Coronary artery (tissue), 2 donors: ENCODE measurements at regions not wholly inside any gene's neighbourhood (a gene's known extent, or its start where the extent isn't known, plus 50 kb on each side); places are given as distances from the start of the nearest gene placed in this dataset.
"Not testable (repeated sequence)": the region's sequence is repeated elsewhere in the genome, so short reads cannot be mapped to it uniquely, and the experiment has no call there.

Source experiments
- DNase-seq: peaks from one replicate; pipeline ENCODE4 v3.0.0-alpha.2; 2017; ENCODE audit warnings: low spot score
- H3K27ac ChIP-seq, 2 donors: fragments of 200-600 bp; sonication (generic); one replicate each; pipeline ENCODE4 v1.5.1; 2016 to 2019
- H3K4me3 ChIP-seq: fragments of 200-600 bp; sonication (generic); 2 replicates; pipeline ENCODE4 v1.5.1; 2016; ENCODE audit warnings: mild to moderate bottlenecking, moderate library complexity
- TF ChIP-seq, protein P1 (sequence below): fragments of 200-600 bp; sonication (generic); IDR thresholded peaks from one replicate; pipeline ENCODE4 v1.5.1; 2019; ENCODE audit warnings: antibody characterized with exemption

DNA sequence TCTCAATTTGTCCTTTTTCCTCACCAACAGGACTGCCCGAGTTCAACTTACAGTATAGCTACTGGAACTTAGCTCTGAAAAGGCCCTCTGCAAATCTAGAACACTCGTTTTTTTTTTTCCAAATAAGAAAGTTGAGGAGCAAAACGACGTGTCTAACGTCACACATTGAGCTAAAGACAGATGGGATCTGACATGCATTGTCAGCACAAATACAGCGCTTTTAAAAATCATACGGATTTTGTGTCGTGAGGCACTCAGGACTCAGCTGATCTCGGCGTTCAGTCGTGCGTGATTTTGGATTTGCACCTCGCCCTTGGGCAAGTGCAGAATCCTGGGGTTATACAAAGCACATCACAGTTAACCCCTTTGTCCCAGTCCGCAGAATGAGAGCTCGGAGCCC lies 94.7 kb upstream of the ZNF322 start:
- no peak for DNase-seq
- Histone ChIP-seq H3K27ac (no peak overlapping the region), H3K4me3 (no peak overlapping the region)
- TF ChIP-seq, protein P1, sequence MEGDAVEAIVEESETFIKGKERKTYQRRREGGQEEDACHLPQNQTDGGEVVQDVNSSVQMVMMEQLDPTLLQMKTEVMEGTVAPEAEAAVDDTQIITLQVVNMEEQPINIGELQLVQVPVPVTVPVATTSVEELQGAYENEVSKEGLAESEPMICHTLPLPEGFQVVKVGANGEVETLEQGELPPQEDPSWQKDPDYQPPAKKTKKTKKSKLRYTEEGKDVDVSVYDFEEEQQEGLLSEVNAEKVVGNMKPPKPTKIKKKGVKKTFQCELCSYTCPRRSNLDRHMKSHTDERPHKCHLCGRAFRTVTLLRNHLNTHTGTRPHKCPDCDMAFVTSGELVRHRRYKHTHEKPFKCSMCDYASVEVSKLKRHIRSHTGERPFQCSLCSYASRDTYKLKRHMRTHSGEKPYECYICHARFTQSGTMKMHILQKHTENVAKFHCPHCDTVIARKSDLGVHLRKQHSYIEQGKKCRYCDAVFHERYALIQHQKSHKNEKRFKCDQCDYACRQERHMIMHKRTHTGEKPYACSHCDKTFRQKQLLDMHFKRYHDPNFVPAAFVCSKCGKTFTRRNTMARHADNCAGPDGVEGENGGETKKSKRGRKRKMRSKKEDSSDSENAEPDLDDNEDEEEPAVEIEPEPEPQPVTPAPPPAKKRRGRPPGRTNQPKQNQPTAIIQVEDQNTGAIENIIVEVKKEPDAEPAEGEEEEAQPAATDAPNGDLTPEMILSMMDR: no peak

DNA sequence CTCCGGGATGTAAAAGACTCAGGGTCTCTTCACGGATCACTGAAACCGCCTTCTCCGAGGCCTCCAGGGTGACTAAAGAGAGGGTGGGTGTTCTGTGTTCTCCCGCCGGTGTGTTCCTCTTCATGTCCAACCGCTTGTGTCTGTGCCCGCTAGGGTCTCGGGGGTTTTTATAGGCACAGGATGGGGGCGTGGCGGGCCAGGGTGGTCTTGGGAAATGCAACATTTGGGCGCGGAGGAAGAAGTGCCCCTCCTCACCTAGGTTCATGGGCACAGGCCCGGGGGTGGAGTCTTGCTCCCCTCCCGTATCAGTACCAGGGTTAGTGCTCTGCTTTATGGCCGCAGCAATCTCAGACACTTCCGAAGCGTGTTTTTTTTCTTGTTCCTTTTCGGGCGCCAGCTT lies 95.3 kb upstream of the ZNF322 start:
- DNase-seq, H3K4me3 ChIP-seq, H3K27ac ChIP-seq: not testable (repeated sequence)

DNA sequence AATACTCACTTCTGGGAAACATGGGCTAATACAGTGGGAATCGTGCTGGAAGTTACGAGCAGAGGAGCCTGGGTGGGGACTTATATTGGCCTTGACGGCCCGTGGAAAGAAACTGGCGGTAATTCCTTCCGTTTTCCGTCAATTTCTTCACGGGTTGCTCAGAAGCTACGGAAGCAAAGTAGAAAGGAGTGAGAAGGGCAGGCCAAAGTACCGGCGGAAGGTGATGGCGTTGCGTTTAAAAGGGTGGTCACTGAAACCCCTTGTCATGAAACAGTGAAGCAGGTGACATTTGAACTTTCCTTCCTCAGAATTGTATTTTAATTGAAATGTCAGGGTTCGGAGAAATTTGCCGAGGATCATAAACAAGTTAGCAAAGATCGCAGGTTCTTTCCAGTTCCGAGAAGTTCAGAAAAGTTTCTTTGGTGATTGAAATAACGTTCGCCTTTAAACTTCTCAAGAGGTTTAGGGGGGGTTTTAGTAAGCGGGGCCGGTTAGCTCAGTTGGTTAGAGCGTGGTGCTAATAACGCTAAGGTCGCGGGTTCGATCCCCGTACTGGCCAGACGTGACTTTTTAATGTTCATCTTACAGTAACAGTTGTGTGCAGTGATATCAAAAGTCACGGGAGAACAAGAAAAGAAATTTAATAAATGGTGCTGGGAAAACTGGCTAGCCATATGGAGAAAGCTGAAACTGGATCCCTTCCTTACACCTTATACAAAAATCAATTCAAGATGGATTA lies 96.7 kb upstream of the ZNF322 start:
- not testable (repeated sequence) for H3K4me3 ChIP-seq, DNase-seq, H3K27ac ChIP-seq

GRCh38 chr6:26766203-26766902 lies 106.8 kb upstream of the ZNF322 start:
- H3K4me3 ChIP-seq, DNase-seq, H3K27ac ChIP-seq: not testable (repeated sequence)

- not testable (repeated sequence) for H3K27ac ChIP-seq, H3K4me3 ChIP-seq, DNase-seq
Observed at GRCh38 chr6:26770941-26771666, 111.6 kb upstream of the ZNF322 start.

- H3K27ac ChIP-seq, DNase-seq, H3K4me3 ChIP-seq: not testable (repeated sequence)
Observed at GRCh38 chr6:26773414-26773813, 113.9 kb upstream of the ZNF322 start.

DNA sequence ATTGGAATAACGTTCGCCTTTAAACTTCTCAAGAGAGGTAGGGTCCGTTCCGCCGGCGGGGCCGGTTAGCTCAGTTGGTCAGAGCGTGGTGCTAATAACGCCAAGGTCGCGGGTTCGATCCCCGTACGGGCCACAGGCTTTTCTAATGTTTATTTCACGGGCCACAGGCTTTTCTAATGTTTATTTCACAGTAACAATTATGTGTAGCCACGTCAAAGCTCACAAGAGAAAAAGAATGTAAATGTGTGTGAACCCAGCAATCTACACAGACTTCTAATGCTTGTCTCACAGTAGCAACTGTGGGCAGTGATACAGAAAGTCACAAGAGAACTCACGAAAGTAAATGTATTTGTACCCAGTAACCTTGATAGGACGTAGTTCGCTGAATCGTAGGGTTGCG lies 121.0 kb upstream of the ZNF322 start:
- H3K4me3 ChIP-seq, H3K27ac ChIP-seq, DNase-seq: not testable (repeated sequence)

GRCh38 chr6:26795474-26796307 lies 136.1 kb upstream of the ZNF322 start:
- not testable (repeated sequence) for H3K4me3 ChIP-seq, H3K27ac ChIP-seq, DNase-seq

DNA sequence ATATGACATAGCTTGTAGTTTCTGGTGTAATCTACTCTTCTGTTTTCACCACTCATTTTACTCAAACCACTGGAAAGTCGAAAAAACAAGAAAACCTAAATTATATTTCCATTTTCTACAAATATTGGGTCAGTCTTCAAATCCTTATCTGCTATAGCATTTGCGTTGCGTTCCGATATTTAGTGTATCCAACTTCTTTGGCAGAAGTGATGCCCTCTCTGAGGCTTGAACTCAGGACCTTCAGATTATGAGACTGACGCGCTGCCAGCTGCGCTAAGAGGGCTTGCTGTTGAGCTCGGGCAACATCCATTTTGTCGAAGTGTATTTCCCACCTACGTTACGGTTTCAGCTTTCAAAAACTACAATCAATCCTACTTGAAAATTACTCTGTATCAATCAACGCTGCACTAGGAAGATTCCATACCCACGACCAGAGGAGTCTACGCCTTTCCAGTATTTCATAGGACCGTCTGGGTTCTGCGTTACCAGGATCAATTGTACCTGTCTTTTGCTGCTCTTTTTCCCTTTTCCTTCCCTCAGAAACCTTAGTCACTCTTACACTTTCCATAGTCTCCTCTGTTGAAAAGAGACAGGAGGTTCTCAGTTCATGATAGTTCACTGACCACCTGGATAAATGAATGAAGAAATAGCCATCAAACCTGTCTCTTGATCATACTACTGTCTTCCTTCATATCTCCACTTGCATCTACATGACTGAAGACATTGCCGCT lies 140.5 kb upstream of the ZNF322 start:
- DNase-seq, H3K4me3 ChIP-seq, H3K27ac ChIP-seq: not testable (repeated sequence)

DNA sequence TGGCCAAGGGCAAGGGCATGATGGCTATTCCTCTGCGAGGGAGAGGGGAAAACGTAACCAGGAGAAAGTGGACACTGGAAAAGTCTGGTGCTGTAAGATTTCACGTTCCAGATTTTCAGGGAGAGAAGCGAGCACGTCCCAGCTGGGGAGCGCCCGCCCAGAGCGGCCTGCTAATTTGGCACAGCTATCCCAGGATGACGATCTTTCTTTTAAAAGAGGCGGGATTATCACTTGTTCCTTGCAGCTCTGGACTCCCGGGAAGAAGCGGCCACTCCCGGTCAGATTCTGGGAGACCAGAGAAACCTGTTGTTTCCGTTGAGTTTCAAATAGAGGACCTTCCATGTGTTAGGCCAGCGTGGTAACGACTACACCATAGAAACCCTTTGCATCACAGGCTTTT lies 144.2 kb upstream of the ZNF322 start:
- H3K4me3 ChIP-seq, H3K27ac ChIP-seq, DNase-seq: not testable (repeated sequence)

DNA sequence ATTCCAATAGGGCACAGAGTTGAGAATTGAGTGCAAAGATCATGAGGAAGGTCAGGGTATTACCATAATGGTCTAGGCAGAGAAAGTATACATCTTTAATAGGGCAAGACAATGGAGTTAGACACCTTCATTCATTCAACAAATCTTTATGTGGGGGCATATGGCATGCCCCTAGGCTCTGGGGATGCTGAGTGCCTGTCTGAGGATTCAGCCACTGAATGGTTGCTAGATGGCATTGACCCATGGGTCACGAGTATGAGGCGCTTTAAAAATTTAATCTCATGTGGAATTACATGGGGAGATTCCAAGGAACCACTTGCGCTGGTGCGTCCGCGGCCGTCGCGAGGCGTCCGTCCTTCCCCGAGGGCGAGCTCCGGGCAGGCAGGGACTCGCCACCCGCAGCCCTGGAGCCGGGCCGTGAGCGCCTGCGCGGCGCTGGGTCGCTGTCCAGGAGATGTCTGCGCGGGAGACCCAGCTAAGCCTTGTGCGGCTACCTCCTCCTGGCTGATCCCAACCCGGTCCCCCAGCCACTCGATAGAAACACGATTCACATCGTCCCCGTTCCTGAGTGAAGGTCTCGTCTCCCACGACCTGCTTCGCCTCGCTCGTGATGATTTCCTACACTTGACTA lies 152.1 kb upstream of the ZNF322 start:
- H3K4me3 ChIP-seq, H3K27ac ChIP-seq, DNase-seq: not testable (repeated sequence)

DNA sequence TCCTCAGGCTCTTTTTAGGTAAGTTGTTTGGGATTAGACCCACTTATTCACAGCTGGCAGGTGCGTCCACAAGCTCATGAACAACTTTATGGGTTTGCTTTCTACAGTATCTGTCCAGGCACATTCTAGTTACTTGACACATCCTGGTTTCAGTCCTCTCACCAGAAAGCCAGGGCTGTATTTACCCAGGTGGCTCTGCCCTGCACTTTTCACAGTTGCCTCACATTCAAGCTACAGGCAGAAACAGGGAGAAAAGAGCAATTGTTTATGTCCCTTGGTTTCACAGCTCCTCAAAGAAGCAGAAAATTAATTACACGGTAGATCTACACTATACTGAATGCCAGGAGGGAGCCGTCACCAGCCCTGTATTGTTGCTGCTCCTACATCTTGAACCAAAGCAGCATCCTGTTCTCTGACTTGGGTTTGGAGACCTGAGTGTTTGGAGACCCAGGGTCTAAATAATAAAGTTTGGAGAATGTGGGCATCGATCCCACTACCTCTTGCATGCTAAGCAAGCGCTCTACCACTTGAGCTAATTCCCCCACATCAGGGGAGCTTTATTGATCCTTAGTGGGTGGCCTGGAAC lies 159.2 kb upstream of the ZNF322 start:
- DNase-seq, H3K27ac ChIP-seq, H3K4me3 ChIP-seq: not testable (repeated sequence)

DNA sequence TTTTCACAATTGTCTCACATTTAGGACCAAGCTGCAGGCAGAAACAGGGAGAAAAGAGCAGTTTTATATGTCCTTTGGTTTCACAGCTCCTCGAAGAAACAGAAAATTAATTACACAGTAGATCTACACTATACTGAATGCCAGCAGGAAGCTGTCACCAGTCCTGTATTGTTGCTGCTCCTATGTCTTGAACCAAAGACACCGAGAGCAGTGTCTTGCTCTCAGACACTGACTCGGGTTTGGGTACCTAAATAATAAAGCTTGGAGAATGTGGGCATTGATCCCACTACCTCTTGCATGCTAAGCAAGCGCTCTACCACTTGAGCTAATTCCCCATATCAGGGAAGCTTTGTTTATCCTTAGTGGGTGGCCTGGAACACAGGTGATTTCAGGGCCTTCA lies 168.4 kb upstream of the ZNF322 start:
- not testable (repeated sequence) for H3K4me3 ChIP-seq, DNase-seq, H3K27ac ChIP-seq

DNA sequence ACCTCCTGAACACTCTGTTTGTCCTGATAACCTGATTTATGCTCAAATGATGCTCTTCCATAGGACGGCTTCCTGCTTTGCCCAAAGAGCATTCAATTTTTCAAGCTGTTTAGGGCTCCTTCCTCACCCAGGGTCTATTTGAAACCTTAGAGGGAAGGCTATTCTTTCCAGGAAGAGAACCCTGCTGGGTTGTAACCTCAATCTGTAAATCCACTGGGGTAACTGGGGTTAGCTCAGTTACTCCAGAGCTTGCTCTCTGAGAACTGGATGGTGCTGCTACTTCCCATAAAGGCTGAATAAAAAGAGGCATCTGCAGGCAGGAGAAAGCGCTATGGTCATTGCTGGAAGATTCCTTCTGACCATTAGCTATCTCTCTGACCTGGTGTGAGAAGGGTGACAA lies 169.9 kb upstream of the ZNF322 start:
- H3K27ac ChIP-seq, H3K4me3 ChIP-seq, DNase-seq: not testable (repeated sequence)

- not testable (repeated sequence) for DNase-seq, H3K4me3 ChIP-seq, H3K27ac ChIP-seq
Observed at GRCh38 chr6:26830992-26831391, 171.4 kb upstream of the ZNF322 start.

- not testable (repeated sequence) for DNase-seq, H3K4me3 ChIP-seq
Observed at GRCh38 chr6:26835707-26836106, 176.2 kb upstream of the ZNF322 start.

More at GRCh38 chr6:26835707-26836106, 176.2 kb upstream of the ZNF322 start:
- H3K27ac ChIP-seq: not testable (repeated sequence)
